GM12872 (cell line): ENCODE measurements at regions not wholly inside any gene's neighbourhood (a gene's known extent, or its start where the extent isn't known, plus 50 kb on each side); places are given as distances from the start of the nearest gene placed in this dataset.

ENCODE experiments used
- CTCF ChIP-seq: IDR thresholded peaks from 3 replicates; pipeline ENCODE4 v1.5.1; 2011; ENCODE audit warnings: low read depth, mild to moderate bottlenecking, low read length, moderate library complexity; ENCODE audit not compliant: insufficient read depth

DNA sequence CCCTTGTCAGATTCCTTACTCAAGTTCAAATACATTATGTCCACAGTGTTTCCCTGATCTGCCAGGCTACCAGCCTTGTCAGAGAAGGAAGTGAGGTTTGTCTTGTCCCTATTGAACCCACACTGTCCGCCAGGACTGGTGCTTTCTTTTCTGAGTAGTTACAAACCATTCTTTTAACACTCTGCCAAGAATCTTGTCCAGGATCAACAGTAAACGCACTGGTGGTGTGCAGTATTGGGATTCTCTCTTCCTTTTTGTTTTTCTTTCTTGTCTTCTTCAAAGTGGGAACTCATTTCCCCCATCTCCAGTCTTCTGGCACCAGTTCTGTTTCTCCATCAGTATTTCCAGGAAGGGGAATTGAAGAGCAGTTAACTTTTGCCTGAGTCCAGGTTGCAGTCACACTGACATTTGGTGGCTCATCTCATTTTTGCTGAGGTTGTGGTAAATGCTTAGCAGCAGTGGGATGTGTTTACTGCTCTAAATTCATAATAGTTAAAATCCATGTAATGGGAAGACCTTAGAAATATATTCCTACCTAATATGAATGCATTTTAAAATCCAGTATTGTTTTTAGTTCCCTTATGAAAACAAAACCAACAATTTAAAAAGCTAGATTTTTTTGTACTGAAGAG lies 295.3 kb downstream of the PRL start:
- no peak for TF ChIP-seq CTCF

DNA sequence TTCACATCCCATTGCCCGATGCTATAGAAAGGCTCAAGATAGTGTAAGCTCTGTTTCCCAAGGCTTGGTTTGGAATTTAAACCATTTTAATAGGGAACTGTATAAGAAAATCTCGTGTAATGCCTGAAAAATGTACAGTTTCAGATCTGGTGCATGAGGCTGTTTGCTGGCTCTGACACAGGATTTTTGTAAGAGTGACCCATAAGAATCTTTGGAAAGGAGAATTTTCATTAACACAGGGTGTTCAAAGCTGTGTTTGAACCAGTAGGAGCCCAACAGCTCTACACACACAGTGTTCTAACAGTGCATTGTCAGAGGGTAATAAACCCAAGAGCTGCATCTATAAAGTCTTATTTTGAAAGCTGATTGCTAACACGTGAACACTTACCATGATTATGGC lies 293.5 kb downstream of the PRL start:
- TF ChIP-seq CTCF = no peak

GRCh38 chr6:22006795-22007194 lies 290.0 kb downstream of the PRL start:
- TF ChIP-seq CTCF = no peak

DNA sequence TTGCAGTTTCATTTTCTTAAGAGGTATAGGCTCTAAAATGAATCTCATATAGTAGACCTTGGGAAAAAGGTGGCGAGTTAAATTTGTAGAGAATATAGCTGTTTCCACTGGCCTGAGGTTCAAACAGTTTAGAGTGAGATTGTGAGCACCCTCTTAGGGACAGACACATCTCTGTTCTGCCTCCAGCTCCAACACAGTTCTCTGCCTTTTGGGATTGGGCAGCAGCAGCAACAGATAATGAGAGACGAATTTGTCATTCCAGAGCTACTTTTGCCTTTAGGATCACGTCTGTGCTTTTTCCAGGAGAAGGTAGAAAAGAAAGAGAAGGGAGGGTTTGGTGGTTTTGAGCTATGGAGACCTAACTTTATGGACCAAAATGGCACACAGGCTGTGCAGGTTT lies 289.4 kb downstream of the PRL start:
- TF ChIP-seq CTCF = no peak

DNA sequence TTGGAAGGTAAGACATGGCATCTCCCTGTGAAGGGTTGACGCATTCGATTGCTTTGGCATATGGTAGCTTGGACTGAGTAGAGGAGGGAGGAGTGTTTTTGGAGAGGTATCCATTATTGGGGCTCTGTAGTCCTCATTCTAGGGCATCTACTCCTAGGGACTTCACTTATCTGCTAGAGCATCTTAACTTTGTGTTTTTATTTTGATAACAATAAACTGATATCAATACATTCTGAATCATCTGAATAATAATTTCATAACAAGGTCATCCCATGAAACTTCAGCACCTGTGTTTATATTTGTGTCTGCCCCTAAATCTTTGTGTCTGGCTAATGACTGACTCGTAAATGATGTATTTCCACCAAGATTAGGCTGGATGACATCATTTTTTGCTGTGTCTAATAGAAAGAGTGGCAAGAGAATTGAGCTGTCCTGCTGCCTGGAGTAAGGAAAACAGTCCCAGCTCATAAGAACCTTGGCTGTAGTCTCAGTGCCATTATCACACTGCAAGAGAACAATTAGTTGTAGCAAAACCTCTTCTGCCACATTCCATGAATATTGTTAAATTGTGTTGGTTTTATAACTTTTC lies 288.5 kb downstream of the PRL start:
- TF ChIP-seq CTCF = no peak

GRCh38 chr6:22010102-22010501 lies 286.7 kb downstream of the PRL start:
- TF ChIP-seq CTCF = no peak

- no peak for TF ChIP-seq CTCF
These were observed 281.6 kb downstream of the PRL start for GRCh38 chr6:22015216-22015615.
